ENCODE measurements at regions not wholly inside any gene's neighbourhood (a gene's known extent, or its start where the extent isn't known, plus 50 kb on each side); places are given as distances from the start of the nearest gene placed in this dataset.

- 50 to 53% methylated on average over 7 to 16 of the region's 18 CpGs for WGBS, 2 donors (ENCODE audit: low coverage in 1 of 2)
- no peaks in the 10 kb centered on the region for H3K36me3 ChIP-seq
- TF ChIP-seq POLR2AphosphoS5 (IDR thresholded peaks at IDR 0.05) (no peak), CTCF (IDR thresholded peaks at IDR 0.05) (no peak), POLR2A (IDR thresholded peaks at IDR 0.05) (no peak), EP300 (IDR thresholded peaks at IDR 0.05) (no peak)
- no peaks in the 10 kb centered on the region for H3K27me3 ChIP-seq
- H3K4me3 ChIP-seq: no peak overlapping the region
- no peaks in the 10 kb centered on the region for H3K9me3 ChIP-seq
- no peak for ATAC-seq
- H3K27ac ChIP-seq: no peak overlapping the region
- peaks cover 0 to 53% (median 38%) of the 10 kb centered on the region in 3 donors for H3K4me1 ChIP-seq
Measured at GRCh38 chr6:163707387-163708355, 293.2 kb downstream of the QKI start.

GRCh38 chr6:163706500-163707087 lies 292.1 kb downstream of the QKI start:
- 90 to 93% methylated on average over 4 to 5 of the region's 6 CpGs for WGBS, 2 donors (ENCODE audit: low coverage in 1 of 2)
- H3K27ac ChIP-seq: no peak overlapping the region
- H3K27me3 ChIP-seq: no peaks in the 10 kb centered on the region
- no peaks in the 10 kb centered on the region for H3K36me3 ChIP-seq
- H3K4me3 ChIP-seq: no peak overlapping the region
- H3K9me3 ChIP-seq: no peaks in the 10 kb centered on the region
- ATAC-seq: no peak
- no peak for TF ChIP-seq EP300 (IDR thresholded peaks at IDR 0.05)
- no peak for TF ChIP-seq POLR2A (IDR thresholded peaks at IDR 0.05)
- no peak for TF ChIP-seq POLR2AphosphoS5 (IDR thresholded peaks at IDR 0.05)
- H3K4me1 ChIP-seq: peaks cover 0 to 42% (median 28%) of the 10 kb centered on the region in 3 donors

GRCh38 chr6:163705923-163706322 lies 291.4 kb downstream of the QKI start:
- H3K36me3 ChIP-seq: no peaks in the 10 kb centered on the region
- no peaks in the 10 kb centered on the region for H3K27me3 ChIP-seq
- H3K4me1 ChIP-seq: peaks cover 0 to 36% (median 22%) of the 10 kb centered on the region in 3 donors
- 84 to 92% methylated on average over 9 of the region's 9 CpGs for WGBS, 2 donors (ENCODE audit: low coverage in 1 of 2)
- ATAC-seq: no peak
- H3K27ac ChIP-seq: no peak overlapping the region
- no peak overlapping the region for H3K4me3 ChIP-seq
- H3K9me3 ChIP-seq: no peaks in the 10 kb centered on the region
- no peak for TF ChIP-seq POLR2AphosphoS5 (IDR thresholded peaks at IDR 0.05)
- no peak for TF ChIP-seq POLR2A (IDR thresholded peaks at IDR 0.05)
- TF ChIP-seq EP300 (IDR thresholded peaks at IDR 0.05): no peak
- TF ChIP-seq CTCF (IDR thresholded peaks at IDR 0.05): no peak

- Histone ChIP-seq H3K9me3 (no peaks in the 10 kb centered on the region), H3K4me3 (no peak overlapping the region), H3K4me1 (peaks cover 0 to 8% (median 2%) of the 10 kb centered on the region in 3 donors), H3K36me3 (no peaks in the 10 kb centered on the region), H3K27ac (no peak overlapping the region), H3K27me3 (no peaks in the 10 kb centered on the region)
- no peak for ATAC-seq
- TF ChIP-seq POLR2AphosphoS5 (IDR thresholded peaks at IDR 0.05): no peak
- no peak for TF ChIP-seq POLR2A (IDR thresholded peaks at IDR 0.05)
- TF ChIP-seq EP300 (IDR thresholded peaks at IDR 0.05): no peak
- TF ChIP-seq CTCF (IDR thresholded peaks at IDR 0.05): no peak
- 92 to 100% methylated on average over 3 of the region's 3 CpGs for WGBS, 2 donors (ENCODE audit: low coverage in 1 of 2)
Measured at GRCh38 chr6:163702736-163703135, 288.2 kb downstream of the QKI start.

- Histone ChIP-seq H3K4me3 (no peak overlapping the region), H3K27me3 (no peaks in the 10 kb centered on the region), H3K36me3 (no peaks in the 10 kb centered on the region), H3K4me1 (no peaks in the 10 kb centered on the region), H3K27ac (no peak overlapping the region), H3K9me3 (no peaks in the 10 kb centered on the region)
- TF ChIP-seq CTCF (IDR thresholded peaks at IDR 0.05) (no peak), POLR2AphosphoS5 (IDR thresholded peaks at IDR 0.05) (no peak), EP300 (IDR thresholded peaks at IDR 0.05) (no peak), POLR2A (IDR thresholded peaks at IDR 0.05) (no peak)
- 73 to 77% methylated on average over 4 of the region's 4 CpGs for WGBS, 2 donors (ENCODE audit: low coverage in 1 of 2)
- ATAC-seq: no peak
Measured at GRCh38 chr6:163701762-163702161, 287.2 kb downstream of the QKI start.
